GM18858 (cell line): ENCODE measurements at regions not wholly inside any gene's neighbourhood (a gene's known extent, or its start where the extent isn't known, plus 50 kb on each side); places are given as distances from the start of the nearest gene placed in this dataset.
"Not testable (repeated sequence)": the region's sequence is repeated elsewhere in the genome, so short reads cannot be mapped to it uniquely, and the experiment has no call there.

ENCODE experiments used
- ATAC-seq: cut with Tn5 transposase; IDR thresholded peaks from one replicate; pipeline ENCODE4 v1.9.1; 2021; ENCODE audit not compliant: unreplicated experiment

GRCh38 chr9:16267281-16268066 lies 603.0 kb downstream of the BNC2 start:
- ATAC-seq, result no peak

- ATAC-seq, result no peak
Observed at GRCh38 chr9:16268067-16268881, 602.2 kb downstream of the BNC2 start.

GRCh38 chr9:16271967-16272366 lies 598.5 kb downstream of the BNC2 start:
- ATAC-seq, result no peak

DNA sequence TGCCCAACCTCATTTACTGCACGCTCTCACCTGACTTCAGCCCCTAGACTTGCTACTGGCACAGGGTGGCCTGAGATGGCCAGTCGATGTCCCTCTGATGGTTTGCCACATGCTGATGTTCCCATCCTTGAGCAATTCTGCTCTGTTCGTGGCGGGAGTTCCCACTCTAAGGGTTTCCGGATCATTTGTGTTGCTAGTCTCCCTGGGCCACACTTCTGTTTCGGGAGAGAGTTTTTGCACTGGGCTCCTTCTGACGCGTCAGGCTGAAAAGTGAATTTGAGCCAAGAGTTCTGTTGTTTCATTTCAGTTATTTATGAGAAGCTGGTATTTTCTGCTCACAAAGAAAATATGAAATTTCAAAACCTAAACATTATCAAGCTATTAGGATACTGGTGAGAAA lies 597.7 kb downstream of the BNC2 start:
- ATAC-seq, result no peak

DNA sequence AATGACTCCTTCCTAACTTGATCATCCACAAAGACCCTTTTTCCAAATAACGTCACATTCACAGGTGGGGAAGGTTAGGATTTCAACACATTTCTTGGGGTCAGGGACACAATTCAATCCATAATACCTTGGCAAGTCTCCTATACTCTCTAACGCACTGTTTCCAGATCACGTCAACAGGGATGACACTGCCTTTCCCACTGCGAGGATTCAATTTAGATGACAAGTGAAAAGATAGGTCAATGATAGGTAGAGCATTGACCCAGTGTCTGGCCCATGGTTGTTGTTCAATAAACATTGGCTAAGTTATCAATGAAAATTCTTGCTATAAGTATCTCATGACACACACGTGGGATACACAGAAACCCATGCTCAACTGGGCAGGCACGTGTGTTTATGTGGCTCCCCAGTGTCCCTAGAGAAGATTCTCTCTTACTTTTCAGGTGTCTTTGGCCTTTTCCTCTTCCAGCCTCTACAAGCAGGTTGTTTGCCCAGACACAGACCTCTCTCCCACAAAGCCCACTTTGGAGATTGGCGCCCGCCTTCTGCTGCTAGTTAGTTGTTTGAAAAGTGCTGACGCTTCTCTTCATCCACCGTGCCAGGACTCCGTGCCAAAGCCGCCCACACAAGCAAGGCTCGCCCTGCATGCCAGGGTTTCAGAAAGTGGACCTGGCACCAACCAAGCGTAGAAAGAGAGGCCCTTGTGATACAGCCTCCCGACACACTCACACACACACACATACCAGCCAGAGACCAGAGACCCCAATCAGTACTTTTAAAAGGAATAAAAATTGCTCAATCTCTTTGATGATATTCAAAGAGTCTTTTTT lies 594.5 kb downstream of the BNC2 start:
- no peak for ATAC-seq

DNA sequence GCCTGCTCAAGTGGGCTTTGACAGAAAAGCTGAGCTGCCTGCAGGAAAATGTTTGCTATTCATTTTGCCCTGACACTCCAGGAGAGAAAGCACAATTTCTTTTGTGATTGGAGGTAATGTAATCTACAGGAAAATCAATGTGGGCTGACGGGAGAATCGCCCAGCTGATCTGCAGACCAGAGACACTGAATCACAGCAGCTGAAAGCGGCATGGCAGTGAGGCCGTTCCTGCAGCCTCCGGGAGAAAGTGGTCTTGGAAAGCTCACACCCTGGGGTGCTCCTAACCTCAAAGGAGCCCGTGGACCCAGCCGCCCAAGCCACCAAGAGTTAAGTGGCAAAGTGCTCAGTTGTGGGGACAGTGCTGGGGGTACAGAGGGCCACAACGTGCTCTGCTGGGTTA lies 593.6 kb downstream of the BNC2 start:
- no peak for ATAC-seq

- no peak for ATAC-seq
Observed at GRCh38 chr9:16277471-16277960, 593.0 kb downstream of the BNC2 start.

DNA sequence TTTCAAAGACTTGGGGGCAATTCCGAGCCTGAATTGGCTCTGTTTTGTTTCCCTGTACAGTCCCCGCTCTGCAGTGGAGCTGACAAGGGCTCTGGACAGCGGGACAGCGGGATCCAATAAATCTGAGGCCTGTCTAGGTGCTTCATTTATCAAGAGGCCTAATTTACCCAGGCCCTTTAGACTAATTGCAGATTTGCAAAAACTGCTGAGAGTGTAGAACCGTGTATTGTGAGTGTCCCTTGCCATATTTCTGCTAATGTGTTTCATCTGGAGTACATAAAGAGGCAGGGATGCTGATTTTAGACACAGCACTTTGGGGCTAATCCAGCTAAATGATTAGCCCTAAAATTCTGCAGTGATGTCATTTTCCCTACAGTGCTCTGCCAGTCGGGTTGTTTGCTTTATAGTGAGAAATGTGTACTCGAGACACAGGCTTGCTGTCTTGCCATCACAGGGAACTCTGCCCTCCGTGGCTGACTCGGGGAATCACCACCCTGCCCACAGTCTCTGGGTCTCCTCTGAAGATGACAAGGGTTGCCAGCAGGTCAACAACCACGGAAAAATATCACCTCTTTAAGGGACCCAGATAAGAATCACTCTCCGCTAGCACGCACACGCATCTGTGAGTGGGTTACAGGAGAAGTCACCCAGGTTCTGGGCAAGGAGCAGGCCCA lies 592.0 kb downstream of the BNC2 start:
- ATAC-seq, result no peak

DNA sequence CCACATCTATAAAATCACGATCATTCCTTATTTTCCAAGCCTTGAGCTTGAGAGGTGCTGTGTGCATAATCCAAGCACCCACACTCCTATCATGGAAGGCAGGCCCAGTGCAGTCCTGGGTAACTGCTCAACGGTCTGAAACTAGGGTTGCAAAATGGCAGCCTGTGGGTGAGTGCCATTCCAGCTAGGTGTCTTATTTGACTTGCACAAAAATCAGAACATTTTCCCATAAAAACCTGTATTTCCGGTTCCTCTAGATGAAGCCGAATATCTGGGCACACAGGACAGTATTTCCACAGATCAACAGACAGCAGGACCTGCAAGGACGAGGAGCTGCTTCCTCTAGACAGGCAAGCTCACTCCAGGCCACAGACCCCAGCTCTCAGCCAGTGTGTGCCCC lies 588.8 kb downstream of the BNC2 start:
- ATAC-seq, result no peak

DNA sequence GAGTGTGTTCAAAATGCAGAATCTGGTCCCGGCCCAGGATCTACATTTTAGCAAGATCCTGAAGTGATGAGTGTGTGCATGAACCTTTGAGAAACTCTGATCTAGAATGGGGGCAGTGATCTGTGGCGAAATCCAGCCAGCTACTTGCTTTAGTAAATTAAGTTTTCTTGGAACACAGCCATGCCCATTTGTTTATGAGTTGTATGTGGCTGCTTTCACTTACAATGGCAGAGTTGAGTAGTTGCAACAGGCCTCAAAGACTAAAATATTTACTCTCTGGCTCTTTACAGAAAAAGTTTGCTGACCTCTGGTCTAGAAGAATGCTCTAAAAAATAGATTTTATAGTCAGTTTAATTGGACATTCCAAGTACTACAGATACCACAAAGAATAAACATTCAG lies 588.3 kb downstream of the BNC2 start:
- ATAC-seq, result no peak

DNA sequence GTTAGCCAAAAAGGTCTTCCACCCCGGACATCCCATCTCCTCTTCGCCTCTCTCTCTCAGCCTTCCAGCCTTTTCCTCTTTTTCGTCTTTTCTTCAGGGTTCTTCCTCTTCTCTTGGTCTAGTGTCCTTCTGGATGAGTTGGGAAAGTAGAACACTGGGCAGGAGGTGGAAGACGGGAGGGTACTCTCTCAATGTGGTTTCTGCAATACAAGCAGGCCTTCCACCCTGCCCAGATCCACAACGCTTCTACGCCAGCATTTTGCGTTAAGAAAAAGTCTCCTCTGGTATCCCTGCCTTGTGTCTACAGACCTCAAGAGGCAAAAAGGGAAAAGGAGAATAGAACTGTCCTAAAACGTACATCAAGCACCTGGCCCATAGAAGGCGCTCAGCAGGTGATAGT lies 587.8 kb downstream of the BNC2 start:
- no peak for ATAC-seq

DNA sequence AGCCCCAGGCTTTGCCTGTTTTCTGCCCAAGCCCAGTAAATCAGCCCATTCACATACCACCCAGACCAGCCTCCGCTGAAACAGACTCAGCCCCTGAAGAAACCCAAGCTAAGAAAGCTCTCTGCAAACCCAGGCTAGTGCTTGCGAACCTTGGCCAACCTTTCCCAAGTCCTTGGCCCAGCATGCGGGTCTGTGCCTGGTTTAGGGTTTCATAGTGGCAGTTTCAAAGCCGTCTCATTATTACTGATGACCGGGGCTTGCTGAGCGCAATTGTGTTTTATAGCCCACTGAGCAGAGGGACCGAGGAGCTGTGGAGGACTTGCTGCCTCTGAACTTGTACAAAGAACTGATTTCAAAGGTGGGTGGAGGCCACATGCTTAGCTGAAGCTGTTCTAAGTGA lies 584.3 kb downstream of the BNC2 start:
- no peak for ATAC-seq

DNA sequence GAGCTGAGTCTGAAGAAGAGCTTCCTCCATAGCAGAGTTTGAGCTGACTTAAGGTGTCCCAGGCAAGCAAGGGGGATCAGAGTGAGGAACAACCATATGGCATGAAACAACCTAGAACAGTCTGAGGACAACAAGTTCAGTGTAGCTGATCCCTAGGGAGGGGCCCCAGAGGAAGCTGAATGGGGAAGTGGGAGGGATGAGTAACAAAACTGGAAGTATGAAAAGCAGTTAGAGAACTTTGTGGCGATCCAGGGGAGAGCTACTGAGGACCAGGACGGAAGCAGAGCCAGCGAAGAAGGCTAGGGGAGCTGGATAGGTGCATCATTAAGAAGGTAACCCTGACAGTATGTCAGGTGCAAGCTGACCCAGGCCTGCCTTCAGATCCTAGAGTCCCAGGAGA lies 580.8 kb downstream of the BNC2 start:
- ATAC-seq, result peak; percentile 45

DNA sequence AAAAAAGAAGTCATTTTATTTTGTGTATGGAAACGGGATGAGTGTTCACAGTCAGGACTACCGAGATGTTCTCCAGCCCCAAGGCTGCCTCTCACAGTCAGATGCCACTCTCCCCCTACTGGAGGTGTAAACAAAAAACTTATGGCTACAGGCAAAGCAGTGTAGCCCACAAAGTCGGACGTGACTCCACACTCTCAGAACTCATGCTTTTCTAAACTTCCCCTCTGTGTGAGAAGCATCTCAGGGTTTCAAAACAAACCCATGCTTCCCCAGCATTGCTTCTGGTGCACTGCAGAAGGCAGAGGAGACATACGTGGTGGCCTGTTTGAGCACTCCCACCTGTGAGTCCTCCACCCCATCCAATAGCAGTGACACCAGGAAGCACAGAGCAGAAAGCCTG lies 580.3 kb downstream of the BNC2 start:
- peak; percentile 60 for ATAC-seq

DNA sequence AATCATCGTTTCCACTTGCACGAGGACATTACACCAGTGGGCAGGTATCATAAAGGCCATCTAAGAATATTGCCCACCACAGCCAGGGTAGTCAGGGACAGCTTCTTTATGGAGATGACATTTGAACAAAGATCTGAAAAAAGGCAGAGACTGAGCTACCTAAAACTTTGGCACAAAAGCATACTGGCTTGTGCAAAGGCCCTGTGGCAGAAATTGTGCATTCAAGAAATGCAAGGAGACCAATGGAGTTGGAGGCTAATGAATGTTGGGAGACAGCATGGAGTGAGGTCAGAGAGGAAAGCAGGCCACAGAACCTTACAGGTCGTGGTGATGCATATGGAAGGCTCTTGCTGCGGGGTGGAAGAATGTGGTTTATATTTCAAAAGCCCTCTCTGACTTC lies 578.5 kb downstream of the BNC2 start:
- no peak for ATAC-seq

GRCh38 chr9:16293610-16294009 lies 576.9 kb downstream of the BNC2 start:
- ATAC-seq, result no peak

GRCh38 chr9:16294133-16294770 lies 576.2 kb downstream of the BNC2 start:
- ATAC-seq, result no peak

- not testable (repeated sequence) for ATAC-seq
Observed at GRCh38 chr9:16294940-16295339, 575.5 kb downstream of the BNC2 start.

- not testable (repeated sequence) for ATAC-seq
Observed at GRCh38 chr9:16299368-16299767, 571.1 kb downstream of the BNC2 start.

GRCh38 chr9:16303506-16303905 lies 567.0 kb downstream of the BNC2 start:
- no peak for ATAC-seq
